HL-60 (cell line): ENCODE measurements at regions not wholly inside any gene's neighbourhood (a gene's known extent, or its start where the extent isn't known, plus 50 kb on each side); places are given as distances from the start of the nearest gene placed in this dataset.

ENCODE experiments used
- DNase-seq, 2 experiments: peaks; one replicate each; pipeline ENCODE4 v3.0.0-alpha.2; 2010 to 2020; ENCODE audit warnings: low read depth in 1 of 2, low spot score in 1 of 2
- H3K27ac ChIP-seq: fragments of 250-450 bp; sonication (Bioruptor Pico); replicated peaks from 2 replicates; pipeline ENCODE4 v1.5.1; 2020; ENCODE audit warnings: mild to moderate bottlenecking, moderate library complexity
- H3K27me3 ChIP-seq: fragments of 250-450 bp; sonication (Bioruptor Pico); 2 replicates; pipeline ENCODE4 v1.5.1; 2021; ENCODE audit warnings: mild to moderate bottlenecking, moderate library complexity; ENCODE audit not compliant: insufficient read depth, poor library complexity, severe bottlenecking
- H3K4me3 ChIP-seq: replicated peaks from 2 replicates; pipeline ENCODE4 v1.5.1; 2011; ENCODE audit warnings: mild to moderate bottlenecking, control low read depth, low read length; ENCODE audit not compliant: insufficient read depth
- GABPA ChIP-seq: IDR thresholded peaks from 2 replicates; pipeline ENCODE4 v1.6.1; 2012; ENCODE audit warnings: low read depth
- POLR2AphosphoS5 ChIP-seq: IDR thresholded peaks from 2 replicates; pipeline ENCODE4 v1.6.1; 2012; ENCODE audit warnings: low read depth
- SPI1 ChIP-seq: IDR thresholded peaks from 2 replicates; pipeline ENCODE4 v1.6.1; 2012; ENCODE audit warnings: low read depth, mild to moderate bottlenecking, borderline replicate concordance
- TF ChIP-seq, protein P1 (sequence below): IDR thresholded peaks from one replicate; pipeline ENCODE4 v1.5.1; 2011; ENCODE audit warnings: low read length, control low read depth, inconsistent platforms; ENCODE audit not compliant: insufficient read depth
- TF ChIP-seq, protein P2 (sequence below): IDR thresholded peaks from 2 replicates; pipeline ENCODE4 v1.6.1; 2012; ENCODE audit warnings: low read depth; ENCODE audit not compliant: insufficient replicate concordance

DNA sequence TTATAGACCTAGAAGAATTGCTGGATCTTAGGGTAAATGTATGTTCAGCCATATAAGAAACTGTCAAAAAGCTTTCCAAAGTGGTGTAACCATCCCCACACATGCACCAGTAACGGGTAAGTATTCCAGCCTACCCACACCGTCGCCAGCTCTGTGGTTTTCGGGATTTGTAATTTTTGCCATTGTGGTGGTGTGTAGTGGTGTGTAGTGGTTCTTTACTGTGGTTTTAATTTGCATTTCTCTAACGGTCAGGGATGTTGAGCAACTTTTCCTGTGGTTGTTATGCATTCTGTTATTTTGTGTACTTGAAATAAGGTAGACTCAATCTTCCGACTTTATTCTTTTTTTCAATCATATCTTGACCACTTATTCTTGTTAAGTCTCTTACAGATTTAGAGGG is 342.4 kb upstream of the AJAP1 start:
- DNase-seq, result peak in 1 of 2 experiments; percentile 49
- Histone ChIP-seq H3K27me3 (no peaks in the 10 kb centered on the region), H3K4me3 (no peak overlapping the region), H3K27ac (peak overlapping the region; percentile 26; the same call in 1 of the 2 replicates)
- TF ChIP-seq POLR2AphosphoS5, result 0 out of 2 replicates have a peak, but pooled peaks have one; percentile 29
- TF ChIP-seq, protein P1, sequence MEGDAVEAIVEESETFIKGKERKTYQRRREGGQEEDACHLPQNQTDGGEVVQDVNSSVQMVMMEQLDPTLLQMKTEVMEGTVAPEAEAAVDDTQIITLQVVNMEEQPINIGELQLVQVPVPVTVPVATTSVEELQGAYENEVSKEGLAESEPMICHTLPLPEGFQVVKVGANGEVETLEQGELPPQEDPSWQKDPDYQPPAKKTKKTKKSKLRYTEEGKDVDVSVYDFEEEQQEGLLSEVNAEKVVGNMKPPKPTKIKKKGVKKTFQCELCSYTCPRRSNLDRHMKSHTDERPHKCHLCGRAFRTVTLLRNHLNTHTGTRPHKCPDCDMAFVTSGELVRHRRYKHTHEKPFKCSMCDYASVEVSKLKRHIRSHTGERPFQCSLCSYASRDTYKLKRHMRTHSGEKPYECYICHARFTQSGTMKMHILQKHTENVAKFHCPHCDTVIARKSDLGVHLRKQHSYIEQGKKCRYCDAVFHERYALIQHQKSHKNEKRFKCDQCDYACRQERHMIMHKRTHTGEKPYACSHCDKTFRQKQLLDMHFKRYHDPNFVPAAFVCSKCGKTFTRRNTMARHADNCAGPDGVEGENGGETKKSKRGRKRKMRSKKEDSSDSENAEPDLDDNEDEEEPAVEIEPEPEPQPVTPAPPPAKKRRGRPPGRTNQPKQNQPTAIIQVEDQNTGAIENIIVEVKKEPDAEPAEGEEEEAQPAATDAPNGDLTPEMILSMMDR, result no peak
- TF ChIP-seq SPI1, result no peak

- TF ChIP-seq GABPA, result no peak
- no peak for TF ChIP-seq POLR2AphosphoS5
- TF ChIP-seq, protein P1, result no peak
- peak; percentile 92 for TF ChIP-seq SPI1
- TF ChIP-seq, protein P2, sequence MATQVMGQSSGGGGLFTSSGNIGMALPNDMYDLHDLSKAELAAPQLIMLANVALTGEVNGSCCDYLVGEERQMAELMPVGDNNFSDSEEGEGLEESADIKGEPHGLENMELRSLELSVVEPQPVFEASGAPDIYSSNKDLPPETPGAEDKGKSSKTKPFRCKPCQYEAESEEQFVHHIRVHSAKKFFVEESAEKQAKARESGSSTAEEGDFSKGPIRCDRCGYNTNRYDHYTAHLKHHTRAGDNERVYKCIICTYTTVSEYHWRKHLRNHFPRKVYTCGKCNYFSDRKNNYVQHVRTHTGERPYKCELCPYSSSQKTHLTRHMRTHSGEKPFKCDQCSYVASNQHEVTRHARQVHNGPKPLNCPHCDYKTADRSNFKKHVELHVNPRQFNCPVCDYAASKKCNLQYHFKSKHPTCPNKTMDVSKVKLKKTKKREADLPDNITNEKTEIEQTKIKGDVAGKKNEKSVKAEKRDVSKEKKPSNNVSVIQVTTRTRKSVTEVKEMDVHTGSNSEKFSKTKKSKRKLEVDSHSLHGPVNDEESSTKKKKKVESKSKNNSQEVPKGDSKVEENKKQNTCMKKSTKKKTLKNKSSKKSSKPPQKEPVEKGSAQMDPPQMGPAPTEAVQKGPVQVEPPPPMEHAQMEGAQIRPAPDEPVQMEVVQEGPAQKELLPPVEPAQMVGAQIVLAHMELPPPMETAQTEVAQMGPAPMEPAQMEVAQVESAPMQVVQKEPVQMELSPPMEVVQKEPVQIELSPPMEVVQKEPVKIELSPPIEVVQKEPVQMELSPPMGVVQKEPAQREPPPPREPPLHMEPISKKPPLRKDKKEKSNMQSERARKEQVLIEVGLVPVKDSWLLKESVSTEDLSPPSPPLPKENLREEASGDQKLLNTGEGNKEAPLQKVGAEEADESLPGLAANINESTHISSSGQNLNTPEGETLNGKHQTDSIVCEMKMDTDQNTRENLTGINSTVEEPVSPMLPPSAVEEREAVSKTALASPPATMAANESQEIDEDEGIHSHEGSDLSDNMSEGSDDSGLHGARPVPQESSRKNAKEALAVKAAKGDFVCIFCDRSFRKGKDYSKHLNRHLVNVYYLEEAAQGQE, result no peak
- Histone ChIP-seq H3K4me3 (no peak overlapping the region), H3K27ac (no peak overlapping the region), H3K27me3 (no peaks in the 10 kb centered on the region)
- DNase-seq, result peak in 1 of 2 experiments; percentile 38
Observed at GRCh38 chr1:4315202-4315601, 339.2 kb upstream of the AJAP1 start.

DNA sequence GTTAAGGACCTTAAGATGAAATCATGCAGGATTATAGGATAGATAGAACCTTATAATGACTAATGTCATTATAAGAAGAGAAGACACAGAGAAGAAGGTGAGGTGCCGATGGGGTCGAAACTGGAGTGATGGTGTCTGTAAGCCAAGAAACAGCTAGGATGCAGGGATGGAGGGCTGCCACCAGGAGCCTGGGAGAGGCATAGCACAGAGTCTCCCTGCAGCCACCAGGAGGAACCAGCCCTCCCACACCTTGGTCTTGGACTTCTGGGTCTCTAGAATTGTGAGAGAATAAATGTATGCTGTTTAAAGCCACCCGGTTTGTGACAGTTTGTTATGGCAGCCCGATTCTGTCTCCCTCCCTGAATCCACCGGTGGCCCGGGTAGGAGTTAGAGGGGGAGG is 337.2 kb upstream of the AJAP1 start:
- Histone ChIP-seq H3K27me3 (no peaks in the 10 kb centered on the region), H3K27ac (no peak overlapping the region), H3K4me3 (no peak overlapping the region)
- DNase-seq, result no peak
- TF ChIP-seq SPI1 (no peak), POLR2AphosphoS5 (no peak)

- no peak for TF ChIP-seq GABPA
- TF ChIP-seq SPI1, result no peak
- TF ChIP-seq, protein P1, result no peak
- TF ChIP-seq, protein P2, result no peak
- no peak for TF ChIP-seq POLR2AphosphoS5
- Histone ChIP-seq H3K27ac (no peak overlapping the region), H3K27me3 (no peaks in the 10 kb centered on the region), H3K4me3 (no peak overlapping the region)
- no peak for DNase-seq
Observed at GRCh38 chr1:4318720-4319119, 335.7 kb upstream of the AJAP1 start.
